Ishikawa (cell line): ENCODE measurements at regions not wholly inside any gene's neighbourhood (a gene's known extent, or its start where the extent isn't known, plus 50 kb on each side); places are given as distances from the start of the nearest gene placed in this dataset.

Experiments used
- CEBPB ChIP-seq: IDR thresholded peaks from 2 replicates; pipeline ENCODE4 v1.6.1; 2012
- CREB1 ChIP-seq: IDR thresholded peaks from 2 replicates; pipeline ENCODE4 v1.6.1; 2012; ENCODE audit warnings: low read depth
- EGR1 ChIP-seq: IDR thresholded peaks from 2 replicates; pipeline ENCODE4 v1.6.1; 2012
- EP300 ChIP-seq: IDR thresholded peaks from 2 replicates; pipeline ENCODE4 v1.6.1; 2012; ENCODE audit warnings: borderline replicate concordance
- FOXM1 ChIP-seq: IDR thresholded peaks from 2 replicates; pipeline ENCODE4 v1.6.1; 2012; ENCODE audit warnings: low read depth, borderline replicate concordance
- NFIC ChIP-seq: IDR thresholded peaks from 2 replicates; pipeline ENCODE4 v1.6.1; 2012
- RAD21 ChIP-seq: IDR thresholded peaks from 2 replicates; pipeline ENCODE4 v1.6.1; 2012; ENCODE audit warnings: low read depth
- TAF1 ChIP-seq: IDR thresholded peaks from 2 replicates; pipeline ENCODE4 v1.6.1; 2012; ENCODE audit warnings: low read depth, mild to moderate bottlenecking
- TCF12 ChIP-seq: IDR thresholded peaks from 2 replicates; pipeline ENCODE4 v1.6.1; 2012; ENCODE audit warnings: low read depth
- TEAD4 ChIP-seq: IDR thresholded peaks from 2 replicates; pipeline ENCODE4 v1.6.1; 2012
- USF1 ChIP-seq: IDR thresholded peaks from 2 replicates; pipeline ENCODE4 v1.6.1; 2012
- YY1 ChIP-seq: IDR thresholded peaks from 2 replicates; pipeline ENCODE4 v1.6.1; 2012; ENCODE audit warnings: low read depth
- ZBTB7A ChIP-seq: IDR thresholded peaks from 2 replicates; pipeline ENCODE4 v1.6.1; 2012; ENCODE audit warnings: low read depth
- TF ChIP-seq, protein P1 (sequence below): IDR thresholded peaks from 2 replicates; pipeline ENCODE4 v1.6.1; 2012; ENCODE audit warnings: low read depth, mild to moderate bottlenecking
- TF ChIP-seq, protein P2 (sequence below): IDR thresholded peaks from 2 replicates; pipeline ENCODE4 v1.6.1; 2012

GRCh38 chr7:17467386-17467945 lies 169.0 kb downstream of the AHR start:
- TF ChIP-seq EGR1 (no peak), YY1 (no peak), USF1 (no peak), CREB1 (no peak), NFIC (no peak), CEBPB (no peak), TAF1 (no peak), TCF12 (no peak), TEAD4 (no peak), RAD21 (no peak), ZBTB7A (no peak), FOXM1 (no peak), EP300 (no peak)
- TF ChIP-seq, protein P1, sequence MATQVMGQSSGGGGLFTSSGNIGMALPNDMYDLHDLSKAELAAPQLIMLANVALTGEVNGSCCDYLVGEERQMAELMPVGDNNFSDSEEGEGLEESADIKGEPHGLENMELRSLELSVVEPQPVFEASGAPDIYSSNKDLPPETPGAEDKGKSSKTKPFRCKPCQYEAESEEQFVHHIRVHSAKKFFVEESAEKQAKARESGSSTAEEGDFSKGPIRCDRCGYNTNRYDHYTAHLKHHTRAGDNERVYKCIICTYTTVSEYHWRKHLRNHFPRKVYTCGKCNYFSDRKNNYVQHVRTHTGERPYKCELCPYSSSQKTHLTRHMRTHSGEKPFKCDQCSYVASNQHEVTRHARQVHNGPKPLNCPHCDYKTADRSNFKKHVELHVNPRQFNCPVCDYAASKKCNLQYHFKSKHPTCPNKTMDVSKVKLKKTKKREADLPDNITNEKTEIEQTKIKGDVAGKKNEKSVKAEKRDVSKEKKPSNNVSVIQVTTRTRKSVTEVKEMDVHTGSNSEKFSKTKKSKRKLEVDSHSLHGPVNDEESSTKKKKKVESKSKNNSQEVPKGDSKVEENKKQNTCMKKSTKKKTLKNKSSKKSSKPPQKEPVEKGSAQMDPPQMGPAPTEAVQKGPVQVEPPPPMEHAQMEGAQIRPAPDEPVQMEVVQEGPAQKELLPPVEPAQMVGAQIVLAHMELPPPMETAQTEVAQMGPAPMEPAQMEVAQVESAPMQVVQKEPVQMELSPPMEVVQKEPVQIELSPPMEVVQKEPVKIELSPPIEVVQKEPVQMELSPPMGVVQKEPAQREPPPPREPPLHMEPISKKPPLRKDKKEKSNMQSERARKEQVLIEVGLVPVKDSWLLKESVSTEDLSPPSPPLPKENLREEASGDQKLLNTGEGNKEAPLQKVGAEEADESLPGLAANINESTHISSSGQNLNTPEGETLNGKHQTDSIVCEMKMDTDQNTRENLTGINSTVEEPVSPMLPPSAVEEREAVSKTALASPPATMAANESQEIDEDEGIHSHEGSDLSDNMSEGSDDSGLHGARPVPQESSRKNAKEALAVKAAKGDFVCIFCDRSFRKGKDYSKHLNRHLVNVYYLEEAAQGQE, result no peak
- TF ChIP-seq, protein P2, sequence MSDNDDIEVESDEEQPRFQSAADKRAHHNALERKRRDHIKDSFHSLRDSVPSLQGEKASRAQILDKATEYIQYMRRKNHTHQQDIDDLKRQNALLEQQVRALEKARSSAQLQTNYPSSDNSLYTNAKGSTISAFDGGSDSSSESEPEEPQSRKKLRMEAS, result no peak

- TF ChIP-seq CEBPB (no peak), ZBTB7A (no peak), YY1 (no peak), TEAD4 (no peak), FOXM1 (no peak), CREB1 (no peak), USF1 (no peak), TAF1 (no peak), TCF12 (no peak), EGR1 (no peak), RAD21 (no peak), EP300 (no peak), NFIC (no peak)
- TF ChIP-seq, protein P2, result no peak
- TF ChIP-seq, protein P1, result no peak
Observed at GRCh38 chr7:17471325-17471724, 172.9 kb downstream of the AHR start.

GRCh38 chr7:17472518-17472917 lies 174.1 kb downstream of the AHR start:
- no peak for TF ChIP-seq CREB1
- no peak for TF ChIP-seq YY1
- TF ChIP-seq TCF12, result no peak
- TF ChIP-seq ZBTB7A, result no peak
- TF ChIP-seq FOXM1, result no peak

GRCh38 chr7:17472939-17473338 lies 174.5 kb downstream of the AHR start:
- TF ChIP-seq YY1 (no peak), EP300 (no peak), TCF12 (no peak), NFIC (no peak), USF1 (no peak), CEBPB (no peak)

DNA sequence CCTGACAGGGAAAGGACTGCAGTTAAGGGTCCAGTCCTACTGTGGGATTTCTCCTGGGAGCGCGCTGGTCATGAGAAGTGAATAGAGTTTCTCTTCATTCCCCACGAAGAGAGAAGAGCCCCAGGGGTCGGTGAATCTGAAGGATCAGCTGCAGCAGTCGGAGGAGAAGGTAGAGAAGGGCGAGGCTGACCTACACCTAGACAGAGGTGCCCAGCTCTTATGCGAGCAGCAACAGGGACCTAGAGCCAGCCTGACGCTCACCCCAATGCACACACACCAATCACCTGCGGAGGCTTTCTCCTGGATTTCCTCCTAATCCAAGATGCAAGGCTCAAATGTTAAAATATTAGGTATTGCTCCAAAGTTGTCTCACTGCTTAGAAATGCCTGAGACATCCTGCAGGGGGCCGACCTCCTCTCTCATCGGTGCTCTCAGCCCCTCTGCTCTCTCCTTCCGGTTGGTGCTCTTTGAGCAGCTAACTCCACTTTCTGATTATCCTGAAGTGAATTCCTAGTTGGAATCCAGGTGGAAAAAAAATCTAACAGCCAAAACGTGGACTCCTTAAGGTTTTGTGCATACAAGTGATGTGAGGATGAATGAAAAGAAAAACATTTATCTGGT lies 176.4 kb downstream of the AHR start:
- TF ChIP-seq RAD21 (no peak), EP300 (no peak), YY1 (no peak)

- TF ChIP-seq CEBPB (no peak), RAD21 (no peak), TCF12 (no peak), FOXM1 (no peak), TEAD4 (no peak), EP300 (no peak), CREB1 (no peak), ZBTB7A (no peak)
- TF ChIP-seq, protein P2, result no peak
- TF ChIP-seq, protein P1, result no peak
Observed at GRCh38 chr7:17477182-17477581, 178.7 kb downstream of the AHR start.
